ENCODE measurements at regions not wholly inside any gene's neighbourhood (a gene's known extent, or its start where the extent isn't known, plus 50 kb on each side); places are given as distances from the start of the nearest gene placed in this dataset.

DNA sequence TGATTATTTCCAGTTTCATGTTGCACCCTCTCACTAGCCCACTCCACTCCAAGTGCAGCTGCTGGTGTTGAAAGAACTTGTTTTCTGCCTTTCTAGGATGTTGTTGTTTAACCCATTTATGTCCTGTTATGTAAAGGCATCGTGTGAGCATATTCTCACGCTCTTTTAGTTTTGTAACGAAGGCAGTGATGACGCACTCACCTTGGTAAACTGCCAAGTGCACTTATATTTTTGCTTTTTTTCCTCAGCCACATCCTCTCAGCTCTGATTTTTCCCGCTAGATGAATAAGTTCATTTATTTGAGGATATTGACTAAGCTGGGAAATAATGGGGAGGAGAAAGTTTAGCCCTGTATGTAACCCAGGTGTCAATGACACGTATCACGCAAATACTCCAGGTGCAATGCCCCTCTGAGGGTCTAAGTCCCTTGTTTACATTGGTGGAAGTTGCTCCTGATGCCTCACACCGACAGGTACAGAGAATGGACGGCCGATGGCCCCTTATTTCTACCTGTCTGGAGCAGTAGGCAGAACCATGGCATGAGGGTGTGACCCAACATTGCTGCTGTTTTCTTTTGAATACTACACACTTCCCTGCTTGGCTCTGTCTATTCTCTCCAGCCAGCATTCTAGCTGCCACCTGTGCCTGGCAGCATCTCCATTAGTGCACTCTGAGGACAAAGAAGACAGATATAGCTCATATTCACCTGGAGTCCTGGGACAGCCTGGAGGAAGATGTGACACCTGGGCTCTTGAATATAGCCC lies 132.7 kb upstream of the SLC24A3 start:
- TF ChIP-seq, protein P1, sequence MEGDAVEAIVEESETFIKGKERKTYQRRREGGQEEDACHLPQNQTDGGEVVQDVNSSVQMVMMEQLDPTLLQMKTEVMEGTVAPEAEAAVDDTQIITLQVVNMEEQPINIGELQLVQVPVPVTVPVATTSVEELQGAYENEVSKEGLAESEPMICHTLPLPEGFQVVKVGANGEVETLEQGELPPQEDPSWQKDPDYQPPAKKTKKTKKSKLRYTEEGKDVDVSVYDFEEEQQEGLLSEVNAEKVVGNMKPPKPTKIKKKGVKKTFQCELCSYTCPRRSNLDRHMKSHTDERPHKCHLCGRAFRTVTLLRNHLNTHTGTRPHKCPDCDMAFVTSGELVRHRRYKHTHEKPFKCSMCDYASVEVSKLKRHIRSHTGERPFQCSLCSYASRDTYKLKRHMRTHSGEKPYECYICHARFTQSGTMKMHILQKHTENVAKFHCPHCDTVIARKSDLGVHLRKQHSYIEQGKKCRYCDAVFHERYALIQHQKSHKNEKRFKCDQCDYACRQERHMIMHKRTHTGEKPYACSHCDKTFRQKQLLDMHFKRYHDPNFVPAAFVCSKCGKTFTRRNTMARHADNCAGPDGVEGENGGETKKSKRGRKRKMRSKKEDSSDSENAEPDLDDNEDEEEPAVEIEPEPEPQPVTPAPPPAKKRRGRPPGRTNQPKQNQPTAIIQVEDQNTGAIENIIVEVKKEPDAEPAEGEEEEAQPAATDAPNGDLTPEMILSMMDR (IDR thresholded peaks at IDR 0.05): no peak
- no peak for TF ChIP-seq POLR2A (IDR thresholded peaks at IDR 0.05)
